ENCODE measurements at regions not wholly inside any gene's neighbourhood (a gene's known extent, or its start where the extent isn't known, plus 50 kb on each side); places are given as distances from the start of the nearest gene placed in this dataset.

DNA sequence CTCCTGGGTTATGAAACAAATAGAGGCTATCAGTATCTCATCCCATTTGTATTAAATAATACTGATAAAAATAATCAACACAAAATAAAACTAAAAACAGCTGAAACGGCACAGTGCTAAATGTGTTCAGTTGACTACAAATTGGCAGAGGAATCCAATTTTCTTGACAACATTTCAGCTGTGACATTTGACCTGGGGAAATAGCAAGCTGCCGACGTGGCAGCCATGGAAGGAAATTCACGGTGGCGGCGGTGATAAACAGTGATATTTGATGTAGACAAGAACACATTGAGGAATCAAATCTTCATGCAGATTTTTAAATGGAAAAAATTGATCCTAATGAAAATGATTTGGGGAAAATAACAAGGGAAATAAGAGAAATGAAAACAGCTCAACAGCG lies 159.1 kb upstream of the RTL1 start:
- TF ChIP-seq, protein P1, sequence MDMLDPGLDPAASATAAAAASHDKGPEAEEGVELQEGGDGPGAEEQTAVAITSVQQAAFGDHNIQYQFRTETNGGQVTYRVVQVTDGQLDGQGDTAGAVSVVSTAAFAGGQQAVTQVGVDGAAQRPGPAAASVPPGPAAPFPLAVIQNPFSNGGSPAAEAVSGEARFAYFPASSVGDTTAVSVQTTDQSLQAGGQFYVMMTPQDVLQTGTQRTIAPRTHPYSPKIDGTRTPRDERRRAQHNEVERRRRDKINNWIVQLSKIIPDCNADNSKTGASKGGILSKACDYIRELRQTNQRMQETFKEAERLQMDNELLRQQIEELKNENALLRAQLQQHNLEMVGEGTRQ (IDR thresholded peaks at IDR 0.05; ENCODE audit: low read depth, low read length) = no peak
- TF ChIP-seq, protein P2, sequence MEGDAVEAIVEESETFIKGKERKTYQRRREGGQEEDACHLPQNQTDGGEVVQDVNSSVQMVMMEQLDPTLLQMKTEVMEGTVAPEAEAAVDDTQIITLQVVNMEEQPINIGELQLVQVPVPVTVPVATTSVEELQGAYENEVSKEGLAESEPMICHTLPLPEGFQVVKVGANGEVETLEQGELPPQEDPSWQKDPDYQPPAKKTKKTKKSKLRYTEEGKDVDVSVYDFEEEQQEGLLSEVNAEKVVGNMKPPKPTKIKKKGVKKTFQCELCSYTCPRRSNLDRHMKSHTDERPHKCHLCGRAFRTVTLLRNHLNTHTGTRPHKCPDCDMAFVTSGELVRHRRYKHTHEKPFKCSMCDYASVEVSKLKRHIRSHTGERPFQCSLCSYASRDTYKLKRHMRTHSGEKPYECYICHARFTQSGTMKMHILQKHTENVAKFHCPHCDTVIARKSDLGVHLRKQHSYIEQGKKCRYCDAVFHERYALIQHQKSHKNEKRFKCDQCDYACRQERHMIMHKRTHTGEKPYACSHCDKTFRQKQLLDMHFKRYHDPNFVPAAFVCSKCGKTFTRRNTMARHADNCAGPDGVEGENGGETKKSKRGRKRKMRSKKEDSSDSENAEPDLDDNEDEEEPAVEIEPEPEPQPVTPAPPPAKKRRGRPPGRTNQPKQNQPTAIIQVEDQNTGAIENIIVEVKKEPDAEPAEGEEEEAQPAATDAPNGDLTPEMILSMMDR (conservative IDR thresholded peaks at IDR 0.05; ENCODE audit: low read depth, low read length) = no peak
- TF ChIP-seq SMC3 (IDR thresholded peaks at IDR 0.05; ENCODE audit: low read depth, low read length) (no peak), MAFK (IDR thresholded peaks at IDR 0.05; ENCODE audit: low read depth, low read length) (no peak), CHD1 (IDR thresholded peaks at IDR 0.05; ENCODE audit: low read depth, low read length) (no peak), RCOR1 (IDR thresholded peaks at IDR 0.05; ENCODE audit: insufficient replicate concordance, low read length) (no peak), CEBPB (IDR thresholded peaks at IDR 0.05; ENCODE audit: low read depth, low read length) (no peak), RAD21 (IDR thresholded peaks at IDR 0.05; ENCODE audit: low read length) (no peak), NFE2L2 (IDR thresholded peaks at IDR 0.05; ENCODE audit: low read depth, low read length) (no peak), POLR2A (IDR thresholded peaks at IDR 0.05; ENCODE audit: low read depth, low read length) (no peak), BHLHE40 (IDR thresholded peaks at IDR 0.05; ENCODE audit: low read depth, low read length) (no peak)
